T-helper 1 cell treated with Interleukin-12 subunit alpha and Interleukin-12 subunit beta and Interleukin-4 antibody, amounts not matched to agents 30 μg/mL and 1 μg/mL, for 36 hours (primary cell): ENCODE measurements at regions not wholly inside any gene's neighbourhood (a gene's known extent, or its start where the extent isn't known, plus 50 kb on each side); places are given as distances from the start of the nearest gene placed in this dataset.
A peak's percentile ranks its signal among the peaks of the same experiment; 100 is the strongest.
"Not testable (repeated sequence)": the region's sequence is repeated elsewhere in the genome, so short reads cannot be mapped to it uniquely, and the experiment has no call there.

ENCODE experiments used
- H3K27ac Mint-ChIP-seq: one replicate; pipeline ENCODE4 v1.8.0; 2021; ENCODE audit warnings: mild to moderate bottlenecking, mixed read lengths
- H3K27me3 Mint-ChIP-seq: one replicate; pipeline ENCODE4 v1.8.0; 2021; ENCODE audit warnings: low read depth, mixed read lengths
- H3K36me3 Mint-ChIP-seq: one replicate; pipeline ENCODE4 v1.8.0; 2021; ENCODE audit warnings: low read depth, mixed read lengths
- H3K4me1 Mint-ChIP-seq: one replicate; pipeline ENCODE4 v1.8.0; 2021; ENCODE audit warnings: low read depth, mixed read lengths
- H3K4me3 Mint-ChIP-seq: one replicate; pipeline ENCODE4 v1.8.0; 2021; ENCODE audit warnings: mild to moderate bottlenecking, moderate library complexity, mixed read lengths
- H3K9me3 Mint-ChIP-seq: one replicate; pipeline ENCODE4 v1.8.0; 2021; ENCODE audit warnings: mixed read lengths

- no peak overlapping the region for H3K4me3 Mint-ChIP-seq
- peaks cover 12% of the 10 kb centered on the region for H3K27me3 Mint-ChIP-seq
- no peaks in the 10 kb centered on the region for H3K4me1 Mint-ChIP-seq
- no peak overlapping the region for H3K27ac Mint-ChIP-seq
- H3K36me3 Mint-ChIP-seq, result no peaks in the 10 kb centered on the region
- peaks cover 3% of the 10 kb centered on the region for H3K9me3 Mint-ChIP-seq
These were observed 79.4 kb upstream of the PRSS16 start for GRCh38 chr6:27168108-27168507.

GRCh38 chr6:27168586-27169443 is 78.7 kb upstream of the PRSS16 start:
- Mint-ChIP-seq H3K4me1 (no peaks in the 10 kb centered on the region), H3K4me3 (no peak overlapping the region), H3K36me3 (no peaks in the 10 kb centered on the region), H3K27me3 (peaks cover 11% of the 10 kb centered on the region), H3K9me3 (peaks cover 3% of the 10 kb centered on the region), H3K27ac (no peak overlapping the region)

- not testable (repeated sequence) for H3K4me1 Mint-ChIP-seq, H3K27ac Mint-ChIP-seq, H3K4me3 Mint-ChIP-seq, H3K9me3 Mint-ChIP-seq, H3K36me3 Mint-ChIP-seq
- H3K27me3 Mint-ChIP-seq, result peaks cover 15% of the 10 kb centered on the region
These were observed 74.8 kb upstream of the PRSS16 start for GRCh38 chr6:27172524-27173231.

GRCh38 chr6:27173232-27173601 is 74.3 kb upstream of the PRSS16 start:
- not testable (repeated sequence) for H3K27ac Mint-ChIP-seq, H3K9me3 Mint-ChIP-seq

GRCh38 chr6:27174958-27175357 is 72.5 kb upstream of the PRSS16 start:
- Mint-ChIP-seq H3K36me3 (peaks cover 1% of the 10 kb centered on the region), H3K9me3 (peaks cover 3% of the 10 kb centered on the region), H3K4me1 (peaks cover 15% of the 10 kb centered on the region), H3K27ac (no peak overlapping the region), H3K4me3 (peak overlapping the region; percentile 13), H3K27me3 (peaks cover 24% of the 10 kb centered on the region)

More at GRCh38 chr6:27173232-27173601, 74.3 kb upstream of the PRSS16 start:
- Mint-ChIP-seq H3K27me3 (peaks cover 16% of the 10 kb centered on the region), H3K4me1 (peaks cover 12% of the 10 kb centered on the region)
- H3K4me3 Mint-ChIP-seq, H3K36me3 Mint-ChIP-seq: not testable (repeated sequence)

- H3K27ac Mint-ChIP-seq, result no peak overlapping the region
- peak overlapping the region; percentile 94 for H3K4me3 Mint-ChIP-seq
- peaks cover 29% of the 10 kb centered on the region for H3K27me3 Mint-ChIP-seq
- H3K9me3 Mint-ChIP-seq, result no peaks in the 10 kb centered on the region
- peaks cover 1% of the 10 kb centered on the region for H3K36me3 Mint-ChIP-seq
- peaks cover 15% of the 10 kb centered on the region for H3K4me1 Mint-ChIP-seq
These were observed 71.4 kb upstream of the PRSS16 start for GRCh38 chr6:27176096-27176495.

- Mint-ChIP-seq H3K9me3 (no peaks in the 10 kb centered on the region), H3K36me3 (peaks cover 1% of the 10 kb centered on the region), H3K4me3 (peak overlapping the region; percentile 94), H3K27me3 (peaks cover 36% of the 10 kb centered on the region), H3K4me1 (peaks cover 15% of the 10 kb centered on the region), H3K27ac (peak overlapping the region; percentile 95)
These were observed 70.7 kb upstream of the PRSS16 start for GRCh38 chr6:27176523-27177484.

GRCh38 chr6:27177485-27178406 is 69.8 kb upstream of the PRSS16 start:
- Mint-ChIP-seq H3K4me1 (peaks cover 15% of the 10 kb centered on the region), H3K27ac (peak overlapping the region; percentile 95), H3K4me3 (peak overlapping the region; percentile 94), H3K36me3 (peaks cover 1% of the 10 kb centered on the region), H3K27me3 (peaks cover 46% of the 10 kb centered on the region), H3K9me3 (no peaks in the 10 kb centered on the region)

- peaks cover 15% of the 10 kb centered on the region for H3K4me1 Mint-ChIP-seq
- H3K4me3 Mint-ChIP-seq, result peak overlapping the region; percentile 94
- peaks cover 1% of the 10 kb centered on the region for H3K36me3 Mint-ChIP-seq
- no peaks in the 10 kb centered on the region for H3K9me3 Mint-ChIP-seq
- peaks cover 48% of the 10 kb centered on the region for H3K27me3 Mint-ChIP-seq
- peak overlapping the region; percentile 95 for H3K27ac Mint-ChIP-seq
These were observed 69.1 kb upstream of the PRSS16 start for GRCh38 chr6:27178407-27178730.

- Mint-ChIP-seq H3K27ac (no peak overlapping the region), H3K9me3 (no peaks in the 10 kb centered on the region)
These were observed 68.6 kb upstream of the PRSS16 start for GRCh38 chr6:27178860-27179259.

GRCh38 chr6:27183060-27183832 is 64.3 kb upstream of the PRSS16 start:
- Mint-ChIP-seq H3K9me3 (no peaks in the 10 kb centered on the region), H3K4me3 (no peak overlapping the region), H3K27me3 (peaks cover 41% of the 10 kb centered on the region), H3K27ac (no peak overlapping the region), H3K36me3 (no peaks in the 10 kb centered on the region), H3K4me1 (peaks cover 8% of the 10 kb centered on the region)

More at GRCh38 chr6:27178860-27179259, 68.6 kb upstream of the PRSS16 start:
- peaks cover 1% of the 10 kb centered on the region for H3K36me3 Mint-ChIP-seq
- H3K4me3 Mint-ChIP-seq, result peak overlapping the region; percentile 10
- H3K4me1 Mint-ChIP-seq, result peaks cover 15% of the 10 kb centered on the region
- H3K27me3 Mint-ChIP-seq, result peaks cover 48% of the 10 kb centered on the region

GRCh38 chr6:27187231-27188060 is 60.1 kb upstream of the PRSS16 start:
- Mint-ChIP-seq H3K9me3 (no peaks in the 10 kb centered on the region), H3K36me3 (no peaks in the 10 kb centered on the region), H3K27me3 (peaks cover 6% of the 10 kb centered on the region), H3K4me1 (peaks cover 11% of the 10 kb centered on the region), H3K27ac (no peak overlapping the region), H3K4me3 (peak overlapping the region; percentile 88)
